H1 (cell line): ENCODE measurements at regions not wholly inside any gene's neighbourhood (a gene's known extent, or its start where the extent isn't known, plus 50 kb on each side); places are given as distances from the start of the nearest gene placed in this dataset.

ENCODE experiments used
- CTCF ChIA-PET: fragments of 300-600 bp; sonication (Branson Sonifier 250); formaldehyde crosslinking; loops from one replicate; lab custom pipeline; 2021; ENCODE audit not compliant: partially characterized antibody; lab: Charles Lee
- POLR2A ChIA-PET: fragments of 300-600 bp; sonication (Branson Sonifier 250); formaldehyde crosslinking; loops from one replicate; lab custom pipeline; 2021; ENCODE audit warnings: inconsistent platforms; ENCODE audit not compliant: partially characterized antibody; lab: Charles Lee
- DNase-seq, 2 experiments: peaks; one replicate each; pipeline versions ENCODE4 v3.0.0 to v3.0.0-alpha.2; 2010 to 2022; ENCODE audit warnings: low spot score in 2 of 2, low read depth in 1 of 2, mixed read lengths in 1 of 2
- FAIRE-seq: peaks from 2 replicates; lab custom pipeline; 2011; peaks lifted over from hg19 to GRCh38; lab: Jason Lieb, UNC
- H2AFZ ChIP-seq: 2 replicates; pipeline ENCODE4 v1.8.1; 2012; ENCODE audit warnings: low read length, inconsistent platforms
- H2AK5ac ChIP-seq: 2 replicates; pipeline ENCODE4 v1.6.1; 2013; ENCODE audit warnings: low read depth, low read length
- H2BK120ac ChIP-seq: replicated peaks from 2 replicates; pipeline ENCODE3; 2013; ENCODE audit warnings: low read depth, low read length, inconsistent platforms
- H2BK12ac ChIP-seq: 2 replicates; pipeline ENCODE4 v1.6.1; 2013; ENCODE audit warnings: low read depth, low read length
- H2BK15ac ChIP-seq: 2 replicates; pipeline ENCODE4 v1.6.1; 2013; ENCODE audit warnings: low read length
- H2BK20ac ChIP-seq: 2 replicates; pipeline ENCODE4 v1.6.1; 2013; ENCODE audit warnings: low read length
- H2BK5ac ChIP-seq: 2 replicates; pipeline ENCODE4 v1.6.1; 2013; ENCODE audit warnings: low read depth, low read length
- H3K14ac ChIP-seq: 2 replicates; pipeline ENCODE4 v1.6.1; 2013; ENCODE audit warnings: inconsistent platforms; ENCODE audit not compliant: insufficient read length
- H3K18ac ChIP-seq: 2 replicates; pipeline ENCODE4 v1.6.1; 2013; ENCODE audit warnings: low read length; ENCODE audit errors: extremely low read depth
- H3K23ac ChIP-seq: 2 replicates; pipeline ENCODE4 v1.6.1; 2013; ENCODE audit warnings: inconsistent platforms; ENCODE audit not compliant: insufficient read length
- H3K23me2 ChIP-seq: 2 replicates; pipeline ENCODE4 v1.6.1; 2013; ENCODE audit warnings: low read depth, low read length
- H3K27ac ChIP-seq: 2 replicates; pipeline ENCODE4 v1.6.1; 2011; ENCODE audit warnings: low read depth, low read length, inconsistent platforms
- H3K27me3 ChIP-seq, 4 experiments: replicated peaks in 1 of 4; 1 replicate in 1 of 4; 2 replicates in 3 of 4; pipeline versions ENCODE4 v1.6.1 to v1.8.1; 2011 to 2013; ENCODE audit warnings: low read length in 3 of 4, mild to moderate bottlenecking in 3 of 4, inconsistent platforms in 2 of 4, mixed read lengths in 2 of 4, moderate library complexity in 1 of 4; ENCODE audit not compliant: control insufficient read depth in 3 of 4, insufficient read depth in 3 of 4; ENCODE audit errors: extremely low read depth in 1 of 4
- H3K36me3 ChIP-seq, 4 experiments: 2 replicates each; pipeline versions ENCODE4 v1.6.1 to v1.8.1; 2011 to 2013; ENCODE audit warnings: mild to moderate bottlenecking in 4 of 4, low read length in 3 of 4, moderate library complexity in 2 of 4, control low read depth in 1 of 4, inconsistent platforms in 1 of 4; ENCODE audit not compliant: insufficient read depth in 4 of 4, control insufficient read depth in 2 of 4
- H3K4ac ChIP-seq: replicated peaks from 2 replicates; pipeline ENCODE3; 2013; ENCODE audit warnings: low read length, low read depth, mixed read lengths, inconsistent platforms; ENCODE audit not compliant: insufficient read length
- H3K4me1 ChIP-seq, 4 experiments: replicated peaks in 1 of 4; 1 replicate in 1 of 4; 2 replicates in 3 of 4; pipeline versions ENCODE4 v1.6.1 to v1.8.1; 2011 to 2013; ENCODE audit warnings: low read length in 3 of 4, inconsistent platforms in 2 of 4, mixed read lengths in 1 of 4; ENCODE audit not compliant: insufficient read depth in 4 of 4, control insufficient read depth in 3 of 4
- H3K4me2 ChIP-seq, 2 experiments: 2 replicates each; pipeline versions ENCODE4 v1.6.1 to v1.8.1; 2011 to 2013; ENCODE audit warnings: low read depth in 2 of 2, low read length in 2 of 2, control low read depth in 1 of 2, inconsistent platforms in 1 of 2, mild to moderate bottlenecking in 1 of 2; ENCODE audit not compliant: insufficient read depth in 1 of 2
- H3K4me3 ChIP-seq, 4 experiments: fragments of 200-600, 300-600 bp in 1 of 4; sonication (generic), shearing (Covaris generic), sonication (Bioruptor Twin) in 1 of 4; 2 replicates each; pipeline versions ENCODE4 v1.5.1 to v1.8.1; 2011 to 2016; ENCODE audit warnings: low read length in 4 of 4, low read depth in 3 of 4, control low read depth in 2 of 4, inconsistent platforms in 2 of 4, mild to moderate bottlenecking in 2 of 4, mixed read lengths in 1 of 4, moderate library complexity in 1 of 4; ENCODE audit not compliant: insufficient read depth in 2 of 4; ENCODE audit errors: extremely low read depth in 1 of 4
- H3K56ac ChIP-seq: replicated peaks from 2 replicates; pipeline ENCODE3; 2013; ENCODE audit warnings: low read depth, mild to moderate bottlenecking, mixed read lengths, low read length, inconsistent platforms; ENCODE audit not compliant: insufficient read length
- H3K79me1 ChIP-seq: 2 replicates; pipeline ENCODE4 v1.6.1; 2013; ENCODE audit warnings: low read depth, low read length, control low read depth
- H3K79me2 ChIP-seq, 2 experiments: 2 replicates each; pipeline versions ENCODE4 v1.6.1 to v1.8.1; 2012 to 2013; ENCODE audit warnings: low read length in 2 of 2, mild to moderate bottlenecking in 2 of 2, inconsistent platforms in 1 of 2; ENCODE audit not compliant: insufficient read depth in 2 of 2, control insufficient read depth in 1 of 2
- H3K9ac ChIP-seq, 4 experiments: replicated peaks in 1 of 4; 1 replicate in 1 of 4; 2 replicates in 3 of 4; pipeline versions ENCODE4 v1.6.1 to v1.8.1; 2011 to 2013; ENCODE audit warnings: low read depth in 3 of 4, low read length in 3 of 4, control low read depth in 2 of 4, mild to moderate bottlenecking in 2 of 4, moderate library complexity in 2 of 4, inconsistent platforms in 1 of 4; ENCODE audit errors: extremely low read depth in 1 of 4
- H3K9me3 ChIP-seq, 2 experiments: 2 replicates each; pipeline versions ENCODE4 v1.6.1 to v1.8.1; 2012 to 2013; ENCODE audit warnings: mild to moderate bottlenecking in 2 of 2, moderate library complexity in 2 of 2, control low read depth in 1 of 2, inconsistent platforms in 1 of 2, low read depth in 1 of 2, low read length in 1 of 2, mixed read lengths in 1 of 2; ENCODE audit not compliant: insufficient read depth in 2 of 2
- H4K20me1 ChIP-seq, 2 experiments: replicated peaks in 1 of 2; 2 replicates each; pipeline versions ENCODE3 to v1.8.1; 2011 to 2013; ENCODE audit warnings: inconsistent platforms in 2 of 2, low read length in 2 of 2, mild to moderate bottlenecking in 1 of 2; ENCODE audit not compliant: insufficient read depth in 2 of 2, control insufficient read depth in 1 of 2
- H4K5ac ChIP-seq: 2 replicates; pipeline ENCODE4 v1.6.1; 2013; ENCODE audit warnings: low read length, low read depth, mixed read lengths, inconsistent platforms; ENCODE audit not compliant: insufficient read length
- H4K8ac ChIP-seq: 2 replicates; pipeline ENCODE4 v1.8.0; 2013; ENCODE audit warnings: mild to moderate bottlenecking, moderate library complexity, low read length, inconsistent platforms; ENCODE audit not compliant: insufficient read depth; ENCODE audit errors: extremely low read depth
- H4K91ac ChIP-seq: replicated peaks from 2 replicates; pipeline ENCODE3; 2013; ENCODE audit warnings: low read length, mixed read lengths, inconsistent platforms; ENCODE audit not compliant: insufficient read length
- GTF2F1 ChIP-seq: IDR thresholded peaks from 2 replicates; pipeline ENCODE4 v1.6.1; 2012; ENCODE audit warnings: low read depth, low read length, improper control_type of control experiment, borderline replicate concordance
- HDAC2 ChIP-seq, 2 experiments: fragments of 300-600 bp in 1 of 2; sonication (generic) in 1 of 2; IDR thresholded peaks; 2 replicates each; pipeline ENCODE4 v1.6.1; 2011 to 2012; ENCODE audit warnings: low read depth in 2 of 2, low read length in 2 of 2, mild to moderate bottlenecking in 2 of 2, moderate library complexity in 2 of 2, borderline replicate concordance in 1 of 2, inconsistent platforms in 1 of 2
- NRF1 ChIP-seq: IDR thresholded peaks from 2 replicates; pipeline ENCODE4 v1.6.1; 2011; ENCODE audit warnings: mild to moderate bottlenecking, low read depth, low read length, improper control_type of control experiment
- PHF8 ChIP-seq: fragments of 200-600 bp; sonication (generic); conservative IDR thresholded peaks from 2 replicates; pipeline ENCODE4 v1.7.1; 2012; ENCODE audit warnings: low read depth, mild to moderate bottlenecking, inconsistent platforms, low read length, moderate library complexity
- RAD21 ChIP-seq, 2 experiments: IDR thresholded peaks in 1 of 2; conservative IDR thresholded peaks in 1 of 2; 2 replicates each; pipeline ENCODE4 v1.6.1; 2011; ENCODE audit warnings: low read depth in 2 of 2, low read length in 2 of 2, improper control_type of control experiment in 1 of 2, inconsistent platforms in 1 of 2, mild to moderate bottlenecking in 1 of 2, moderate library complexity in 1 of 2
- SAP30 ChIP-seq: fragments of 300-600 bp; sonication (generic); IDR thresholded peaks from 2 replicates; pipeline ENCODE4 v1.7.1; 2012; ENCODE audit warnings: low read length, moderate library complexity, mild to moderate bottlenecking, inconsistent platforms; ENCODE audit not compliant: insufficient read depth, insufficient replicate concordance
- TAF7 ChIP-seq: optimal IDR thresholded peaks from 2 replicates; pipeline ENCODE3; 2011; ENCODE audit warnings: low read depth, mild to moderate bottlenecking, inconsistent platforms, low read length, moderate library complexity, borderline replicate concordance
- TBP ChIP-seq: IDR thresholded peaks from 2 replicates; pipeline ENCODE4 v1.6.1; 2011; ENCODE audit warnings: low read depth, low read length, improper control_type of control experiment
- WGBS, 2 experiments: shearing (Covaris generic) in 1 of 2; methylation state at CpG; one replicate each; pipeline versions ENCODE4 v1.1.6 to v1.1.7; 2013 to 2015; ENCODE audit warnings: low lambda C conversion rate in 2 of 2, mixed read lengths in 2 of 2, inconsistent platforms in 1 of 2, low coverage in 1 of 2, missing lambda C conversion rate in 1 of 2; ENCODE audit not compliant: insufficient replicate concordance in 2 of 2, insufficient coverage in 1 of 2, insufficient read length in 1 of 2; ENCODE audit errors: extremely low coverage in 1 of 2, missing lambda C conversion rate in 1 of 2; 5-methylcytosine and 5-hydroxymethylcytosine counted together
- TF ChIP-seq, protein P1 (sequence below): IDR thresholded peaks from 2 replicates; pipeline ENCODE4 v1.6.1; 2011; ENCODE audit warnings: low read depth, mild to moderate bottlenecking, low read length; ENCODE audit not compliant: insufficient read depth
- TF ChIP-seq, protein P2 (sequence below), 3 experiments: IDR thresholded peaks; 1 replicate in 2 of 3; 2 replicates in 1 of 3; pipeline versions ENCODE4 v1.5.1 to v1.6.1; 2011; ENCODE audit warnings: low read length in 3 of 3, mild to moderate bottlenecking in 3 of 3, inconsistent platforms in 2 of 3, low read depth in 1 of 3, moderate library complexity in 1 of 3; ENCODE audit not compliant: insufficient read depth in 1 of 3; ENCODE audit errors: control extremely low read depth in 1 of 3

DNA sequence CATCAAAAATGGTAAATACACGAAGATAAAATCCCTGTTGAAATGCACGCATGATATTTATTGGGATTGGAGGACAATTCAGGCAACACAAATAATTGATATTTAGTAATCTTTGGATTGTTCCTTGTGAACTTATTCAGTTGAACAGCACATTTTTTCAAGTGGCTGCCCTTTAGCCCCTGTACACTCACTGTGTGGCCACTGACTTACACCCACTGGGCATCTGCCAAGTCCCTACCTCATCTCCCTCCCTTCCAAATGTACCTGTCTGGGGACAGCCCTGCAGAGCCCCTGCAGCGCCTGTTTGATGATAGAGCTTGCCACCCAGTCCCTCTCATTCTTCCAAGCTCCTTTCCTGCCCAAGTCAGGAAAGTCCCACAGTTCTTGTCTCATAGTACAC, 154.3 kb downstream of the GLUL start:
- CTCF ChIA-PET: interaction anchor here (0.8 kb wide), 1 partner anchor 94 kb away, joined by 3 read pairs; no protein-coding TSS in a partner anchor
- no peak for TF ChIP-seq SAP30
- TF ChIP-seq HDAC2 (IDR thresholded peaks at IDR 0.05; ENCODE audit: borderline replicate concordance in 1 of 2, low read depth in 2 of 2, low read length in 2 of 2): no peak
- TF ChIP-seq GTF2F1: no peak
- TF ChIP-seq, protein P1, sequence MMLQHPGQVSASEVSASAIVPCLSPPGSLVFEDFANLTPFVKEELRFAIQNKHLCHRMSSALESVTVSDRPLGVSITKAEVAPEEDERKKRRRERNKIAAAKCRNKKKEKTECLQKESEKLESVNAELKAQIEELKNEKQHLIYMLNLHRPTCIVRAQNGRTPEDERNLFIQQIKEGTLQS: no peak
- no peak for TF ChIP-seq NRF1
- no peak for TF ChIP-seq TAF7
- TF ChIP-seq PHF8: no peak
- TF ChIP-seq RAD21 (IDR thresholded peaks at IDR 0.05 in 1 of 2, conservative IDR thresholded peaks at IDR 0.05 in 1 of 2; ENCODE audit: low read depth in 2 of 2, low read length in 2 of 2): no peak
- TF ChIP-seq, protein P2, sequence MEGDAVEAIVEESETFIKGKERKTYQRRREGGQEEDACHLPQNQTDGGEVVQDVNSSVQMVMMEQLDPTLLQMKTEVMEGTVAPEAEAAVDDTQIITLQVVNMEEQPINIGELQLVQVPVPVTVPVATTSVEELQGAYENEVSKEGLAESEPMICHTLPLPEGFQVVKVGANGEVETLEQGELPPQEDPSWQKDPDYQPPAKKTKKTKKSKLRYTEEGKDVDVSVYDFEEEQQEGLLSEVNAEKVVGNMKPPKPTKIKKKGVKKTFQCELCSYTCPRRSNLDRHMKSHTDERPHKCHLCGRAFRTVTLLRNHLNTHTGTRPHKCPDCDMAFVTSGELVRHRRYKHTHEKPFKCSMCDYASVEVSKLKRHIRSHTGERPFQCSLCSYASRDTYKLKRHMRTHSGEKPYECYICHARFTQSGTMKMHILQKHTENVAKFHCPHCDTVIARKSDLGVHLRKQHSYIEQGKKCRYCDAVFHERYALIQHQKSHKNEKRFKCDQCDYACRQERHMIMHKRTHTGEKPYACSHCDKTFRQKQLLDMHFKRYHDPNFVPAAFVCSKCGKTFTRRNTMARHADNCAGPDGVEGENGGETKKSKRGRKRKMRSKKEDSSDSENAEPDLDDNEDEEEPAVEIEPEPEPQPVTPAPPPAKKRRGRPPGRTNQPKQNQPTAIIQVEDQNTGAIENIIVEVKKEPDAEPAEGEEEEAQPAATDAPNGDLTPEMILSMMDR (IDR thresholded peaks at IDR 0.05; ENCODE audit: control extremely low read depth in 1 of 3, insufficient read depth in 1 of 3, low read depth in 1 of 3, low read length in 3 of 3): no peak
- TF ChIP-seq TBP: no peak

More for the DNA sequence above, 154.3 kb downstream of the GLUL start:
- Histone ChIP-seq H3K9ac (no peak overlapping the region), H3K27me3 (no peaks in the 10 kb centered on the region), H3K4me2 (no peak overlapping the region), H3K4ac (no peak overlapping the region), H3K4me3 (no peak overlapping the region), H3K79me1 (no peaks in the 10 kb centered on the region), H3K56ac (no peak overlapping the region), H2BK20ac (no peak overlapping the region), H3K27ac (no peak overlapping the region), H4K8ac (no peak overlapping the region), H4K20me1 (no peaks in the 10 kb centered on the region), H3K14ac (no peak overlapping the region), H4K91ac (no peak overlapping the region), H3K79me2 (no peaks in the 10 kb centered on the region), H3K23ac (no peak overlapping the region), H3K18ac (no peak overlapping the region), H2AK5ac (no peak overlapping the region; the same call in 1 of the 2 replicates), H2BK15ac (no peak overlapping the region), H2BK12ac (no peak overlapping the region), H3K9me3 (no peaks in the 10 kb centered on the region), H2BK5ac (no peak overlapping the region), H2BK120ac (no peak overlapping the region), H2AFZ (no peak overlapping the region), H3K4me1 (no peaks in the 10 kb centered on the region), H3K23me2 (peaks cover 6% of the 10 kb centered on the region; the same call in 1 of the 2 replicates), H3K36me3 (no peaks in the 10 kb centered on the region), H4K5ac (no peak overlapping the region)
- POLR2A ChIA-PET: no interaction called here
- FAIRE-seq (no peak), DNase-seq (no peak)
- WGBS, 2 experiments: 89% methylated on average over 3 of the region's 3 CpGs; no CpG with 5 or more reads in 1 of the 2 experiments
